Tibial artery (tissue), 4 donors: ENCODE measurements at regions not wholly inside any gene's neighbourhood (a gene's known extent, or its start where the extent isn't known, plus 50 kb on each side); places are given as distances from the start of the nearest gene placed in this dataset.
"Not testable (repeated sequence)": the region's sequence is repeated elsewhere in the genome, so short reads cannot be mapped to it uniquely, and the experiment has no call there.

Source experiments
- DNase-seq, 2 donors: peaks; one replicate each; pipeline ENCODE4 v3.0.0-alpha.2; 2019
- H3K27ac ChIP-seq, 2 donors: fragments of 200-600 bp; sonication (generic) in 1 of 2; 1 replicate in 1 of 2; 2 replicates in 1 of 2; pipeline ENCODE4 v1.5.1; 2018 to 2019; ENCODE audit warnings: mild to moderate bottlenecking in 1 of 2
- H3K27me3 ChIP-seq, 2 donors: fragments of 200-600 bp; sonication (generic) in 1 of 2; one replicate each; pipeline versions ENCODE4 v1.5.1 to v1.6.0; 2016 to 2019
- H3K36me3 ChIP-seq, 3 donors: fragments of 200-600 bp; sonication (generic) in 2 of 3; one replicate each; pipeline ENCODE4 v1.5.1; 2016 to 2019; ENCODE audit warnings: mild to moderate bottlenecking in 2 of 3
- H3K4me1 ChIP-seq, 4 donors: fragments of 200-600 bp; sonication (generic) in 2 of 4; 1 replicate in 3 of 4; 2 replicates in 1 of 4; pipeline ENCODE4 v1.5.1; 2016 to 2019
- H3K4me3 ChIP-seq, 2 donors: fragments of 200-600 bp; sonication (generic) in 1 of 2; 1 replicate in 1 of 2; 2 replicates in 1 of 2; pipeline ENCODE4 v1.5.1; 2018 to 2019; ENCODE audit warnings: mild to moderate bottlenecking in 2 of 2
- H3K9me3 ChIP-seq, 3 donors: fragments of 200-600 bp; sonication (generic) in 1 of 3; one replicate each; pipeline ENCODE4 v1.5.1; 2016 to 2019
- CTCF ChIP-seq, 2 experiments: fragments of 200-600 bp in 1 of 2; fragments of 450-650 bp in 1 of 2; IDR thresholded peaks; one replicate each; pipeline ENCODE4 v1.5.1; 2017 to 2019; ENCODE audit warnings: antibody characterized with exemption in 2 of 2, mild to moderate bottlenecking in 1 of 2, moderate library complexity in 1 of 2
- intact Hi-C: fragments of 100-400 bp; cut with DNase I; formaldehyde crosslinking; loops from one replicate; pipeline ENCODE4 v1.15.0; 2023; ENCODE audit warnings: low total_unique reads

DNA sequence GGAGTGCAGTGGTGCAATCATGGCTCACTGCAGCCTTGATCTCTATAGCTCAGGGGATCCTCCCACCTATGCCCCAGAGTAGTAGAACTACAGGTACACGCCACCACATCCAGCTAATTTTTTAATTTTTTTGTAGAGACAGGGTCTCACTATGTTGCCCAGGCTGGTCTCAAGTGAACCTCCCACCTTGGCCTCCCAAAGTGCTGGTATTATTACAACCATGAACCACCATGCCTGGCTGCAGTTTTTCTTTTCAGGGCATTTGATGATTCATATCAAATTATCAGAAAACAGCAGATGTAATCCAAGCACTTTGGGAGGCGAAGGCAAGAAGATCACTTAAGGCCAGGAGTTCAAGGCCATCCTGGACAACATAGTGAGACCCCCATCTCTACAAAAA lies 88.4 kb upstream of the JARID2 start:
- no peak overlapping the region for H3K27ac ChIP-seq
- DNase-seq, result no peak

GRCh38 chr6:15158821-15159619 lies 86.8 kb upstream of the JARID2 start:
- H3K36me3 ChIP-seq, result no peaks in the 10 kb centered on the region
- no peak overlapping the region for H3K27ac ChIP-seq
- H3K4me3 ChIP-seq, result no peak overlapping the region
- TF ChIP-seq CTCF (IDR thresholded peaks at IDR 0.05), result no peak
- no peak for DNase-seq
- H3K9me3 ChIP-seq, result no peaks in the 10 kb centered on the region
- no peaks in the 10 kb centered on the region for H3K4me1 ChIP-seq
- no peaks in the 10 kb centered on the region for H3K27me3 ChIP-seq
- intact Hi-C loops, result no loop called here

More for the DNA sequence above, 88.4 kb upstream of the JARID2 start:
- Histone ChIP-seq H3K4me1 (no peaks in the 10 kb centered on the region), H3K27me3 (no peaks in the 10 kb centered on the region), H3K9me3 (no peaks in the 10 kb centered on the region), H3K36me3 (no peaks in the 10 kb centered on the region), H3K4me3 (no peak overlapping the region)
- intact Hi-C loops, result no loop called here
- no peak for TF ChIP-seq CTCF (IDR thresholded peaks at IDR 0.05)

DNA sequence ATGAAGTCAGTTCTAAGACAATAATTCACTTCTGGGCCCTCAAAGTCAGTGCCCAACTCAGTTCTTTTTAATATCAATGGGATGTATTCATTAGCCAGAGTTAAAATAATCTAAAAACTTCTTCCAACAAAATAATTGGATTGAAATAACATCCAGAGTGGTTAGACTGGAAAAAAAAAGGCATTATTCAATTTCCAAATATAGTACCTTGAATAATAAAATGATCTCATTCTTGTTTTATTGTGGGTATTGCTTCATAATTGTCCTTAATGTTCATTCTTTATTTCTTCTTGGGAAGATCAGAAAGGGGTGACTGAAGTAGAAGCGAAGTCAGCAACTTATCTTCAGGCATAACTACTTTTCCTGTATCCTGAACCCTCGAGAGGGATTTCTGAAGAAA lies 85.1 kb upstream of the JARID2 start:
- Histone ChIP-seq H3K4me1 (no peaks in the 10 kb centered on the region), H3K27ac (no peak overlapping the region), H3K27me3 (no peaks in the 10 kb centered on the region), H3K9me3 (no peaks in the 10 kb centered on the region), H3K4me3 (no peak overlapping the region), H3K36me3 (no peaks in the 10 kb centered on the region)
- no peak for TF ChIP-seq CTCF (IDR thresholded peaks at IDR 0.05)
- DNase-seq, result no peak
- intact Hi-C loops, result no loop called here

GRCh38 chr6:15164855-15165254 lies 81.0 kb upstream of the JARID2 start:
- H3K27ac ChIP-seq, DNase-seq, H3K4me3 ChIP-seq, H3K9me3 ChIP-seq, H3K27me3 ChIP-seq, intact Hi-C loops, H3K36me3 ChIP-seq, H3K4me1 ChIP-seq: not testable (repeated sequence)

- no peak for TF ChIP-seq CTCF (IDR thresholded peaks at IDR 0.05)
- Histone ChIP-seq H3K9me3 (no peaks in the 10 kb centered on the region), H3K4me1 (no peaks in the 10 kb centered on the region), H3K4me3 (no peak overlapping the region), H3K27ac (no peak overlapping the region), H3K27me3 (peaks cover 0 to 7% of the 10 kb centered on the region in 2 donors), H3K36me3 (no peaks in the 10 kb centered on the region)
- no peak for DNase-seq
- intact Hi-C loops, result no loop called here
Measured at GRCh38 chr6:15166121-15166520, 79.7 kb upstream of the JARID2 start.

DNA sequence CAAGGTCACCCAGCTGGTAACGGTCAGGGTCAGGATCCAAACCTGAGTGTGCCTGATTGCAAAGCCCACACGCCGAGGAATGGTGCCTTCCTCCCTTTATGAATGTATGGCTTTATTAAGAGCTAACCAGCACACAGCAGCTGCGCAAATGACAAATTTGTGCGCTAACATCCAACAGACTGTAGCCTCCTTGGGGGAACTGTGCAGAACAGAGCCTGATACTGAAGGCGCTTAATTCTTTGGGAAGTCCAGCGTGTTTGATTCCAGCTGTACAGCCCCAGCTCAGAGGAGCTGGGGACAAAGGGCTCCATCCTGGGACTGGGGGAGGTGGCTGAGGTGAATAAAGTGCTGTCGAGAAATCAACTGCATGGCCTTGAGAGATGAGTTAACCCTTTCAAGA lies 75.7 kb upstream of the JARID2 start:
- no peak for TF ChIP-seq CTCF (IDR thresholded peaks at IDR 0.05)
- no peaks in the 10 kb centered on the region for H3K36me3 ChIP-seq
- no peak overlapping the region for H3K4me3 ChIP-seq
- intact Hi-C loops, result no loop called here
- H3K9me3 ChIP-seq, result no peaks in the 10 kb centered on the region
- DNase-seq, result no peak
- H3K4me1 ChIP-seq, result no peaks in the 10 kb centered on the region
- peaks cover 0 to 7% of the 10 kb centered on the region in 2 donors for H3K27me3 ChIP-seq
- no peak overlapping the region for H3K27ac ChIP-seq
